Progenitor cell of endocrine pancreas (in vitro differentiated cells): ENCODE measurements at regions not wholly inside any gene's neighbourhood (a gene's known extent, or its start where the extent isn't known, plus 50 kb on each side); places are given as distances from the start of the nearest gene placed in this dataset.

ENCODE experiments used
- DNase-seq: peaks from one replicate; pipeline ENCODE4 v3.0.0; 2021; ENCODE audit warnings: low spot score; ENCODE audit not compliant: unreplicated experiment
- H3K27ac Mint-ChIP-seq: 2 replicates; pipeline ENCODE4 v1.8.0; 2021; ENCODE audit warnings: mild to moderate bottlenecking, moderate library complexity, mixed read lengths
- H3K27me3 Mint-ChIP-seq: 2 replicates; pipeline ENCODE4 v1.8.0; 2021; ENCODE audit warnings: mixed read lengths
- H3K36me3 Mint-ChIP-seq: 2 replicates; pipeline ENCODE4 v1.8.0; 2022; ENCODE audit warnings: mixed read lengths; ENCODE audit not compliant: insufficient read depth
- H3K4me1 Mint-ChIP-seq: 2 replicates; pipeline ENCODE4 v1.8.0; 2021; ENCODE audit warnings: low read depth, mixed read lengths
- H3K4me3 Mint-ChIP-seq: 2 replicates; pipeline ENCODE4 v1.8.0; 2021; ENCODE audit warnings: low read depth, mild to moderate bottlenecking, moderate library complexity, mixed read lengths
- H3K9me3 Mint-ChIP-seq: 2 replicates; pipeline ENCODE4 v1.8.0; 2021; ENCODE audit warnings: low read depth, mixed read lengths
- CTCF ChIP-seq: fragments of 200-600 bp; sonication (generic); IDR thresholded peaks from one replicate; pipeline ENCODE4 v1.5.0; 2021; ENCODE audit warnings: antibody characterized with exemption, mild to moderate bottlenecking; ENCODE audit not compliant: unreplicated experiment

DNA sequence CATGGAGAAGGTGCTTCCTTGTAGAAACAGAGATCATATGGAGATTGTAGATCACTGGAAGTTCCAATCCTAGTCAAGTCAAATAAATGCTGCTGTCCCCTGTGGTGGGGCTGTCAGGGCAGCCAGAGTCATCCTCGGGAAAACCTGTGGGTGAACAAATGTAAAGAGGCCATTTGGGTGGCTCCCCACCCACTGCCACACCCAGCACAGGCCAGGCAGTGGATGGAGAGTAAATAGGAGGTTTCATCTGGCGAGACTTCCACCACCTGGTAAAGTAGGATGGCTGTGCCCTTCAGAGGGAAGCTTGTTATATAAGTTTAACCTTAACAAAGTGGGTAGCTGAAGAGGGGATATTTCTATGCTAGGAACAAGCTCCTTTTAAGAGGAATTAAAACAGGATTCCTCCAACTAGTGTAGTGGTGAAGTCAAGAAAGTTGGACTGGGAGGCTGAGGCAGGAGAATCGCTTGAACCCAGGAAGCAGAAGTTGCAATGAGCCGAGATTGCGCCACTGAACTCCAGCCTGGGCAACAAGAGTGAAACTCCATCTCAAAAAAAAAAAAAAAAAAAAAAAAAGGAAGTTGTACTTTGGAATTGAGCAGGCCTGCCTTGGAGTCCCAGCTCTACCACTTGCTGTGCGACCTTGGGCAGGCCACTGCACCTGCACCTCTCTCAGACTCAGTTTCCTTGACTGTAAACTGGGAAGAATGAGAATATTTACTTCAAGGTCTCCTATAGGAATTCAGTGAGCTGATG is 273.7 kb downstream of the PTTG2 start:
- no peaks in the 10 kb centered on the region for H3K27me3 Mint-ChIP-seq
- no peak overlapping the region for H3K27ac Mint-ChIP-seq

DNA sequence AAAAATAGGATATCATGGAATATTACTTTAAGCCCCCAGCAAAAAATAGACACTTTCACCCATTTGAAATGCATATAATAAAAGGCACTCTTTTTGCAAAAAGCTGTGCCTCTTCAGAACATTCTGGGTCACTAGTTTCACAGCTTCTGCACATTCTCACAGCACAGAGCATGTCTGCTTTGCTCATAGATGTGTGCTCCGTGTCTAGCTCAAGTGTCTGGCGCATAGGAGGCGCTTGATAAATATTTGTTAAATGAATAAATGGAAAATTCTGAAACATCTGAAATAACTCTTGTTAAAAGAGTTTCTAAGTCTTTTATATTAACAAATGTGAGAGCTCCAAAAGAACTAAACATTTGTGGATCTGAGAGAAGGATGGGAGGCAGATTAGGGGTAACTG is 275.2 kb downstream of the PTTG2 start:
- Mint-ChIP-seq H3K27ac (no peak overlapping the region), H3K36me3 (no peaks in the 10 kb centered on the region), H3K27me3 (no peaks in the 10 kb centered on the region), H3K4me3 (no peak overlapping the region), H3K9me3 (peaks cover 9% of the 10 kb centered on the region), H3K4me1 (peaks cover 27% of the 10 kb centered on the region)
- DNase-seq: no peak
- no peak for TF ChIP-seq CTCF

More for the DNA sequence above, 273.7 kb downstream of the PTTG2 start:
- no peaks in the 10 kb centered on the region for H3K36me3 Mint-ChIP-seq
- peaks cover 41% of the 10 kb centered on the region for H3K4me1 Mint-ChIP-seq
- peaks cover 9% of the 10 kb centered on the region for H3K9me3 Mint-ChIP-seq
- H3K4me3 Mint-ChIP-seq: no peak overlapping the region
- TF ChIP-seq CTCF: no peak
- no peak for DNase-seq

DNA sequence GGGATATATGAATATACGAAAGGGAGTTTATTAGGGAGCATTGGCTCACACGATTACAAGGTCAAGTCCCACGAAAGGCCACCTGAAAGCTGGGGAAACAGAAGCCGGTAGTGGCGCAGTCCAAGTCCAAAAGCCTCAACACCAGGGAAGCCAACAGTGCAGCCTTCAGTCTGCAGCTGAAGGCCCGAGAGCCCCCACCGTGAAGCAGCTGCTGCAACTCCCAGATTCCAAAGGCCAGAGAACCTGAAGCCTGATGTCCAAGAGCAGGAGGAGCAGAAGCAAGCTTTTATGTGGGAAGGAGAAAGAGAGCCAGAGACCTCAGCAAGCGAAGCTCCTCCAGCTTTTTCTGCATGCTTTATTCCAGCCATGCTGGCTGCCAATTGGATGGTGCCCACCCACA is 275.8 kb downstream of the PTTG2 start:
- no peak for TF ChIP-seq CTCF
- Mint-ChIP-seq H3K9me3 (peaks cover 11% of the 10 kb centered on the region), H3K4me1 (peaks cover 24% of the 10 kb centered on the region), H3K4me3 (no peak overlapping the region), H3K36me3 (no peaks in the 10 kb centered on the region), H3K27ac (no peak overlapping the region), H3K27me3 (no peaks in the 10 kb centered on the region)
- no peak for DNase-seq

DNA sequence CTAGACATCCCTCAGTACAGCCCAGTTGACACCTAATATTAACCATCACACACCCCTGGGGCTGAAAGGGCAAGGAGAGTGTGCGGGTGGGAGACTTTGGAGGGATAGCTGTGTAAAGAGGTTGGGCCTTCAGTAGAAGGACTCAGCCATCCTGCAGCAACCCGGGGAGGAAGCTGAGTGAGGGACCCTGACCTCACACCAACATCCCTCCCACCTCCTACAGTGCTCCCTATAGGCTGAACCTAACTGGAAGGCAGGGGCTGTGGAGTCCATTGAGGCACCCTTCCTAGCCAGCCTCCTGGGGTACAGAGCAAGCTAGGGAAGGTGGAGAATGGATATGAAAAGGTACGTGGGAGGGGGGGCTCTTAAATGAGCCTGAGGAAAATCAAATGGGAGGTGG is 276.3 kb downstream of the PTTG2 start:
- Mint-ChIP-seq H3K27ac (no peak overlapping the region), H3K36me3 (no peaks in the 10 kb centered on the region)
- no peak for DNase-seq

DNA sequence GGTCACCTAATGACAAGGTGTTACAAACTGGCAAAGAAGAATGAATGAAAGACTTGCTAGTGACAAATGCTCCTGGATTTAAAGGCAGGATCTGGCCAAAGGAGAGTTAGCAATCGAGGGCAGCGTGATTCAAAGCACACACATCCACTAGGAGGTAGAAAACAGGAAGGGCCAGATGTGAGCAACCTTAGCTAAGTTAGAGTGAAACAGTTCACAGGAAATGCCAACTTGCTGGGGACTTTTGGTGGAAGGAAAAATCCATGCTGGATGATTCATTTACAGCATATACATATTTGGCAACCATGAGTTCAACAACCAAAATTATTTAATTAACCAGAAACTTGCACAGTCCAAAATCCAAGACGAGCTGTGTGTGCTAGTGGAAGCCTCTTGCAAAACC is 276.9 kb downstream of the PTTG2 start:
- TF ChIP-seq CTCF: no peak
- Mint-ChIP-seq H3K4me3 (no peak overlapping the region), H3K36me3 (no peaks in the 10 kb centered on the region), H3K27ac (no peak overlapping the region), H3K4me1 (peaks cover 21% of the 10 kb centered on the region), H3K9me3 (peaks cover 12% of the 10 kb centered on the region), H3K27me3 (no peaks in the 10 kb centered on the region)
- DNase-seq: no peak

More for the DNA sequence above, 276.3 kb downstream of the PTTG2 start:
- no peaks in the 10 kb centered on the region for H3K27me3 Mint-ChIP-seq
- TF ChIP-seq CTCF: no peak
- H3K9me3 Mint-ChIP-seq: peaks cover 11% of the 10 kb centered on the region
- H3K4me3 Mint-ChIP-seq: no peak overlapping the region
- H3K4me1 Mint-ChIP-seq: peaks cover 22% of the 10 kb centered on the region
